ENCODE measurements at regions not wholly inside any gene's neighbourhood (a gene's known extent, or its start where the extent isn't known, plus 50 kb on each side); places are given as distances from the start of the nearest gene placed in this dataset.

- no peaks in the 10 kb centered on the region for H3K4me1 ChIP-seq
- TF ChIP-seq POLR2A (IDR thresholded peaks at IDR 0.05; ENCODE audit: low read depth) (no peak), CTCF (IDR thresholded peaks at IDR 0.05) (no peak), EP300 (IDR thresholded peaks at IDR 0.05) (no peak), POLR2AphosphoS5 (IDR thresholded peaks at IDR 0.05) (no peak)
- H3K27ac ChIP-seq (replicated peaks in 1 of 4) = no peak overlapping the region
- H3K27me3 ChIP-seq = no peaks in the 10 kb centered on the region
- WGBS = 96% methylated on average over 3 of the region's 3 CpGs
- H3K4me3 ChIP-seq = no peak overlapping the region
- no peaks in the 10 kb centered on the region for H3K36me3 ChIP-seq
- H3K9me3 ChIP-seq = no peaks in the 10 kb centered on the region
- intact Hi-C loops (cut with DNase I) = no loop called here
- no peak for DNase-seq (ENCODE audit: extremely low spot score)
Measured at GRCh38 chr13:65562305-65562704, 1667.8 kb downstream of the PCDH9 start.

GRCh38 chr13:65560936-65561335 is 1669.2 kb downstream of the PCDH9 start:
- 100% methylated on average over 1 of the region's 1 CpG for WGBS
- intact Hi-C loops (cut with DNase I) = no loop called here
- no peak for TF ChIP-seq CTCF (IDR thresholded peaks at IDR 0.05)
- no peak for TF ChIP-seq EP300 (IDR thresholded peaks at IDR 0.05)
- TF ChIP-seq POLR2A (IDR thresholded peaks at IDR 0.05; ENCODE audit: low read depth) = no peak
- no peak for TF ChIP-seq POLR2AphosphoS5 (IDR thresholded peaks at IDR 0.05)

GRCh38 chr13:65555962-65556361 is 1674.2 kb downstream of the PCDH9 start:
- DNase-seq (ENCODE audit: extremely low spot score) = no peak
- Histone ChIP-seq H3K27me3 (no peaks in the 10 kb centered on the region), H3K36me3 (no peaks in the 10 kb centered on the region), H3K27ac (replicated peaks in 1 of 4) (no peak overlapping the region), H3K9me3 (no peaks in the 10 kb centered on the region), H3K4me3 (no peak overlapping the region), H3K4me1 (no peaks in the 10 kb centered on the region)
- 86% methylated on average over 2 of the region's 2 CpGs for WGBS
- TF ChIP-seq POLR2AphosphoS5 (IDR thresholded peaks at IDR 0.05) = no peak
- TF ChIP-seq POLR2A (IDR thresholded peaks at IDR 0.05; ENCODE audit: low read depth) = no peak
- no peak for TF ChIP-seq CTCF (IDR thresholded peaks at IDR 0.05)
- TF ChIP-seq EP300 (IDR thresholded peaks at IDR 0.05) = no peak
- intact Hi-C loops (cut with DNase I) = no loop called here

More at GRCh38 chr13:65560936-65561335, 1669.2 kb downstream of the PCDH9 start:
- Histone ChIP-seq H3K36me3 (no peaks in the 10 kb centered on the region), H3K4me1 (no peaks in the 10 kb centered on the region), H3K27ac (replicated peaks in 1 of 4) (no peak overlapping the region), H3K9me3 (no peaks in the 10 kb centered on the region), H3K4me3 (no peak overlapping the region), H3K27me3 (no peaks in the 10 kb centered on the region)
- DNase-seq (ENCODE audit: extremely low spot score) = no peak

GRCh38 chr13:65553096-65553727 is 1676.9 kb downstream of the PCDH9 start:
- intact Hi-C loops (cut with DNase I) = no loop called here
- no peak for TF ChIP-seq POLR2A (IDR thresholded peaks at IDR 0.05; ENCODE audit: low read depth)
- TF ChIP-seq POLR2AphosphoS5 (IDR thresholded peaks at IDR 0.05) = no peak
- TF ChIP-seq EP300 (IDR thresholded peaks at IDR 0.05) = no peak
- TF ChIP-seq CTCF (IDR thresholded peaks at IDR 0.05) = no peak
- peak; percentile 70 for DNase-seq (ENCODE audit: extremely low spot score)
- WGBS = 76% methylated on average over 5 of the region's 5 CpGs
- Histone ChIP-seq H3K27me3 (no peaks in the 10 kb centered on the region), H3K36me3 (no peaks in the 10 kb centered on the region), H3K27ac (replicated peaks in 1 of 4) (no peak overlapping the region), H3K9me3 (peaks cover 0 to 5% (median 0%) of the 10 kb centered on the region in 4 donors), H3K4me1 (no peaks in the 10 kb centered on the region), H3K4me3 (no peak overlapping the region)

GRCh38 chr13:65551208-65551607 is 1678.9 kb downstream of the PCDH9 start:
- no peak overlapping the region for H3K4me3 ChIP-seq
- TF ChIP-seq POLR2AphosphoS5 (IDR thresholded peaks at IDR 0.05) = no peak
- TF ChIP-seq POLR2A (IDR thresholded peaks at IDR 0.05; ENCODE audit: low read depth) = no peak
- TF ChIP-seq EP300 (IDR thresholded peaks at IDR 0.05) = no peak
- TF ChIP-seq CTCF (IDR thresholded peaks at IDR 0.05) = no peak
- intact Hi-C loops (cut with DNase I) = no loop called here
- H3K27me3 ChIP-seq = no peaks in the 10 kb centered on the region
- H3K4me1 ChIP-seq = no peaks in the 10 kb centered on the region
- no peaks in the 10 kb centered on the region for H3K36me3 ChIP-seq
- no peak overlapping the region for H3K27ac ChIP-seq (replicated peaks in 1 of 4)
- no peak for DNase-seq (ENCODE audit: extremely low spot score)
- H3K9me3 ChIP-seq = peaks cover 0 to 5% (median 0%) of the 10 kb centered on the region in 4 donors

Measured in esophagus muscularis mucosa (tissue), 4 donors.